Naive B cell (primary cell): ENCODE measurements at regions not wholly inside any gene's neighbourhood (a gene's known extent, or its start where the extent isn't known, plus 50 kb on each side); places are given as distances from the start of the nearest gene placed in this dataset.

Source experiments
- ATAC-seq, 2 donors: fragments of 150-1000 bp; cut with Tn5 transposase; 2 replicates each; pipeline ENCODE4 v1.10.0; 2021; ENCODE audit warnings: low read depth in 2 of 2, mild to moderate bottlenecking in 2 of 2, moderate library complexity in 2 of 2
- DNase-seq: peaks from one replicate; pipeline ENCODE4 v3.0.0; 2022
- H3K27ac Mint-ChIP-seq, 6 donors: one replicate each; pipeline ENCODE4 v1.8.0; 2020 to 2022; ENCODE audit warnings: mild to moderate bottlenecking in 6 of 6, mixed read lengths in 6 of 6, moderate library complexity in 5 of 6, inconsistent platforms in 2 of 6
- H3K27me3 Mint-ChIP-seq, 3 donors: one replicate each; pipeline ENCODE4 v1.8.0; 2021 to 2022; ENCODE audit warnings: mixed read lengths in 3 of 3, mild to moderate bottlenecking in 1 of 3
- H3K36me3 Mint-ChIP-seq, 2 donors: one replicate each; pipeline ENCODE4 v1.8.0; 2020 to 2022; ENCODE audit warnings: mixed read lengths in 2 of 2, inconsistent platforms in 1 of 2, mild to moderate bottlenecking in 1 of 2
- H3K4me1 Mint-ChIP-seq, 3 donors: one replicate each; pipeline ENCODE4 v1.8.0; 2020 to 2022; ENCODE audit warnings: mixed read lengths in 3 of 3, inconsistent platforms in 1 of 3, mild to moderate bottlenecking in 1 of 3, moderate library complexity in 1 of 3
- H3K4me3 Mint-ChIP-seq, 8 donors: one replicate each; pipeline ENCODE4 v1.8.0; 2020 to 2022; ENCODE audit warnings: mild to moderate bottlenecking in 8 of 8, mixed read lengths in 8 of 8, moderate library complexity in 8 of 8, inconsistent platforms in 2 of 8
- H3K9me3 Mint-ChIP-seq, 7 donors: one replicate each; pipeline ENCODE4 v1.8.0; 2020 to 2022; ENCODE audit warnings: mixed read lengths in 7 of 7, mild to moderate bottlenecking in 5 of 7, inconsistent platforms in 2 of 7, moderate library complexity in 1 of 7

DNA sequence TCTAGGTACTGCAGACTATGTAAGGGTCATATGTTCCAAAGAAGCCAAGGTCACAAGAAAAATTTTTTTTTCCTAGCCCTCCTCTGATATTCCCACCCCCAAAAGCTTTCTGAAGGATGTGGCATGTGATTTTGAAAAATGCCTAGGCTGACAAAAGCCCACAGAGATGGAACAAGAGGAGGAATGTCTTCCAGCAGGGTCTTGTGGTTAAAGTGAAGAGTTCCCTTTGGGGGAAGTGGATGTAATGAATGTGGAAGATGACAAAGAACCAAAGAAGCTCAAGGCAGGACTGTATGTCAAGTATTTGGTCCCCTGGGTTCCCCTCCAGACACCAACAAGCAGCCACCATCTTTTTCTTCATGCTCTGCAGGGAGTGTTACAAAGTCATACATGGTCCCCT is 268.8 kb downstream of the BCOR start:
- Mint-ChIP-seq H3K9me3 (peaks cover 0 to 6% (median 0%) of the 10 kb centered on the region in 7 donors), H3K36me3 (peaks cover 4% of the 10 kb centered on the region in 2 donors), H3K27me3 (peaks cover 52 to 64% (median 61%) of the 10 kb centered on the region in 3 donors), H3K4me1 (peaks cover 16 to 27% (median 16%) of the 10 kb centered on the region in 3 donors), H3K27ac (peak overlapping the region in 3 of 6 donors; percentile 15 to 56 (median 27)), H3K4me3 (no peak overlapping the region)
- DNase-seq (no peak), ATAC-seq (no peak)

DNA sequence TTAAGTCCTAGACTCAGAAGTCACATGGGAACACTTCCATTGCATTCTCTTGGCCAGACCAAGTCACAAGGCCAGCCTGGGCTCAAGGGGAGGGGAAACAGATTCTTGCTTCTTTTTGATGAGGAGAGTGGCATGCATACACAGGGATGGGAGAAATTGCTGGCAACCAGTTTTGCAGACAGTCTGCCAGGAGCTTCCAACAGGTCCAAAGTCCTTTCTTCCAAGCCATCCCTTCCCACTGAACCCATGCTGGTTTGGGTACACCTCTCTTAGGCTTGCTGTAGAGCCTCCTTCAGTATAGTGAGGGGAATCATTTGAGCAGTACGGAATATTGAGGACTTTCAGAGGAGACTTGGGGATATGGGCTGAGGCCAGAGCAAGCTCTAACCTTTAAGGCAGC is 267.8 kb downstream of the BCOR start:
- H3K36me3 Mint-ChIP-seq: peaks cover 0 to 2% of the 10 kb centered on the region in 2 donors
- DNase-seq (no peak), ATAC-seq (no peak)
- peaks cover 53 to 59% (median 53%) of the 10 kb centered on the region in 3 donors for H3K27me3 Mint-ChIP-seq
- H3K27ac Mint-ChIP-seq: no peak overlapping the region
- peaks cover 0 to 3% (median 0%) of the 10 kb centered on the region in 7 donors for H3K9me3 Mint-ChIP-seq
- no peak overlapping the region for H3K4me3 Mint-ChIP-seq
- H3K4me1 Mint-ChIP-seq: peaks cover 12 to 19% (median 13%) of the 10 kb centered on the region in 3 donors

DNA sequence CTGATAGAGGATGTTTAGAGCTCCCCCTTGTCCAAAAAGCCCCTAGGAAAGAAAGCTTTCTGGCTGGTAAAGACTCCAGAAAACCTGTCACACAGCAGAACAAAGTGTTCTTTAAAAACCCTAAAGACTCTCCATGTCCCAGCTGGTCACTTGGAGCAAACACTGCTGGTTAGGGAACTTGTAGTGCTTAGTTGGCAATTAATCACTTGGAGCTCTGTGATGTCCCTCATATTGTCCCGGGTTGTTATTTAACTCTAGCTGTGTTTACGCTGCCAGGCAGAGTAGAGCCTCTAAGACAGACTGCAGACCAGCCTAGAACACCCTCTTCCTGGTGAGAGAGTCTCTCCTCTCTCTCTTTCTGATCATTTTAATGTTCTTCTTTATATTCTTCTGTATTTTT is 267.3 kb downstream of the BCOR start:
- Mint-ChIP-seq H3K27ac (no peak overlapping the region), H3K4me1 (peaks cover 12 to 17% (median 13%) of the 10 kb centered on the region in 3 donors), H3K9me3 (peaks cover 0 to 3% (median 0%) of the 10 kb centered on the region in 7 donors), H3K36me3 (no peaks in the 10 kb centered on the region), H3K4me3 (no peak overlapping the region), H3K27me3 (peaks cover 53 to 55% (median 55%) of the 10 kb centered on the region in 3 donors)
- no peak for DNase-seq
- ATAC-seq: no peak

DNA sequence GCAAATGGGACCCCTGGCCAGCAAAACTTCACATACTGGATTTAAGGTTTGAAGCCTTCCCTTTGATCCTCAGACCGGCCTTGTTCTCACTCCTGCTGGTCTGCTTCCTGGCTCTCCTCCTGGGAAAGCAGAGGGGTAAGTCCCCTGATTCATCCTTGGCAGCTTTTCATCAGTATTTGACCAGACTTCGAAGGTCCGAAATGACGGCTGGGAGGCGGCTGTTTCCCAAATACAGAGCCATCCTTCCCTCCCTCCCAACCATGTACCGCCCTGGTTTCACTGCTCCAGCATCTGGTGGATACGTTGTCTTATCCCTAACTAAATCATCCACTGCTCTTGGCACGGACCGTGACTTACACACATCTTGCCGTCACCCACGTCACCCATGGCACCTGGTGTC is 265.5 kb downstream of the BCOR start:
- no peak overlapping the region for H3K27ac Mint-ChIP-seq
- no peak overlapping the region for H3K4me3 Mint-ChIP-seq
- peaks cover 11 to 12% (median 12%) of the 10 kb centered on the region in 3 donors for H3K4me1 Mint-ChIP-seq
- peaks cover 0 to 3% (median 0%) of the 10 kb centered on the region in 7 donors for H3K9me3 Mint-ChIP-seq
- H3K27me3 Mint-ChIP-seq: peaks cover 45 to 48% (median 46%) of the 10 kb centered on the region in 3 donors
- ATAC-seq: no peak
- no peaks in the 10 kb centered on the region for H3K36me3 Mint-ChIP-seq
- no peak for DNase-seq

DNA sequence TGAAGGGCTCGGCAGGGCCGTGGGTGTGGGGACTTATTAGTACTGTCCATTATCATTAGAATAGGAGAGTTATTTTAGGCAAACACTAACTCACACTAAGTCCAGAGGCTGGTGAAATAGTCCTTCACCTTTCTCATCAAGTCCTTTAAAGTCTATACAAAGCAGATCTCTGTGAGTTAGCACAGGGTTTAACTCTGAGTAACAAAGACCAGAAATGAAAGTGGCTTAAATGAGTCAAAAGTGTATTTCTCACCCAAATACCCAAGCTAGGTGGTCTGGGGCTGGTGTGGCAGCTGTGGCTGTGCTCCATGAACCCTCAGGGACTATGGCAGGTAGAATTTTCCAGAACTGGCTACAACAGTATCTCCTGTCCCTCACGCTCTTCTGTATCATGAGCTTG is 263.2 kb downstream of the BCOR start:
- Mint-ChIP-seq H3K9me3 (peaks cover 0 to 3% (median 0%) of the 10 kb centered on the region in 7 donors), H3K27me3 (peaks cover 29 to 44% (median 29%) of the 10 kb centered on the region in 3 donors), H3K36me3 (no peaks in the 10 kb centered on the region), H3K4me1 (no peaks in the 10 kb centered on the region), H3K4me3 (no peak overlapping the region), H3K27ac (no peak overlapping the region)
- ATAC-seq (no peak), DNase-seq (no peak)

DNA sequence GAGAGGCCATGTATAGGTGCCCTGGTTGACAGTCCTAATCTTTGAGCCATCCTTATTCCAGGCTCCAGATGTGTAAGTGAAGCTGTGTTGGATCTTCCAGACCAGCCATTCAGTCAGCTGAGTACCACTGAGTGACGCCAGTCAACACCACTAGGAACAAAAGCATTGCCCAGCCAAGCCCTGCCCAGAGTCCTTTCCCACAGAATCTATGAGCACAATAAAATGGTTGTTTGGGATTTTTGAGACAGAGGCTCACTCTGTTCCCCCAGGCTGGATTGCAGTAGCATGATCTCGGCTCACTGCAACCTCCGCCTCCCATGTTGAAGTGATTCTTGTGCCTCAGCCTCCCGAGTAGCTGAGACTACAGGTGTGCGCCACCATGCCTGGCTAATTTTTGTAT is 262.5 kb downstream of the BCOR start:
- ATAC-seq (no peak), DNase-seq (no peak)
- Mint-ChIP-seq H3K36me3 (no peaks in the 10 kb centered on the region), H3K4me3 (no peak overlapping the region), H3K4me1 (no peaks in the 10 kb centered on the region), H3K27me3 (peaks cover 24 to 42% (median 24%) of the 10 kb centered on the region in 3 donors), H3K27ac (no peak overlapping the region), H3K9me3 (peaks cover 0 to 3% (median 0%) of the 10 kb centered on the region in 7 donors)

DNA sequence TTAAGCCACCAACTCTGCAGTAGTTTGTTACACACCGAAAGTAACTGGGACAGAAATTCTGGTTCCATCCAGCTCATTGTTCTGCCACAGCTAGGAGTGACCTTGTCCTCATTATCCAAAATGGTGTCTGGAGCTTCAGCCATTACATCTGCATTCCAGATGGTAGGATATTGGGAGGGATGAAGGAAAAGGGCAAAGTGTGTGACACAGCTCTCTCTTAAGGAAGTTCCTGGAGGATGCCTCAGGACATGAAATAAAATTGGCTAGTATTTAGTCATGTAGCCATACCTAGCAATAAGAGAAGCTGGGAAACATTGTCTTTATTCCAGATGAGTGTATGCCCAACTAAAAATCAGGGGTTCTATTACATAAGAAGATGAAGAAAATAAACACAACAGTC is 262.0 kb downstream of the BCOR start:
- H3K27me3 Mint-ChIP-seq: peaks cover 24 to 46% (median 27%) of the 10 kb centered on the region in 3 donors
- peaks cover 0 to 3% (median 0%) of the 10 kb centered on the region in 7 donors for H3K9me3 Mint-ChIP-seq
- H3K36me3 Mint-ChIP-seq: peaks cover 0 to 4% of the 10 kb centered on the region in 2 donors
- H3K4me1 Mint-ChIP-seq: no peaks in the 10 kb centered on the region
- DNase-seq (no peak), ATAC-seq (no peak)
- H3K4me3 Mint-ChIP-seq: no peak overlapping the region
- no peak overlapping the region for H3K27ac Mint-ChIP-seq

DNA sequence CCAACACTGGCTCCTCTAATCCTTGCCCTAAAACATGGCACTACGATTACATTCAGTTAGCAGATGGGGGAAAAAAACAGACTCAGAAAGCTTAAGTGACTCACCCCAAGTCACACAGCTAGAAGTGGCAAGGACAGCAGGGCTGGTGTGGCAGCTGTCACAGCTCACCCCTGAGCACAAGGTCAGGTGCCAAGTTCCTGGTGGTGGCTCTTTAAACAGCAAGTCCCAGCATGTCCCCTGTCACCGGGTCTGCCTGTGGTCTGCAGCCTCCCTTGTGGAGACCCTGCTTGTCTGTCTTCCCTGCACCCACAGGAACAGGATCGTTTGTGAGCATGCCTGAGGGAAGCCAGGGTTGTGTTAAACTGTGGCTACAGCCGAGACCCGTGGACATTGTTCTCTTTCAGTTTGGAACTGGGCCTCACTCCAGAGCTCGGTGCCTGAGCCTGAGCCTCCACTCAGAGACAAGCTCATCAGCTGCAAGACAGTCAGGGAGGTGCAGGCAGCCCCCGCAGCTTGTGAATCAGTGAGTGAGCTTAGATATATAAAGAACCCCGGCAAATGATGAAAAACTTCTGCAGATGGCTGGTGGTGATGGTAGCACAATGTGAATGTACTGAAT is 260.8 kb downstream of the BCOR start:
- no peak overlapping the region for H3K4me3 Mint-ChIP-seq
- H3K27me3 Mint-ChIP-seq: peaks cover 26 to 56% (median 34%) of the 10 kb centered on the region in 3 donors
- peaks cover 0 to 7% of the 10 kb centered on the region in 2 donors for H3K36me3 Mint-ChIP-seq
- no peak overlapping the region for H3K27ac Mint-ChIP-seq
- no peak for DNase-seq
- H3K9me3 Mint-ChIP-seq: peaks cover 0 to 2% (median 0%) of the 10 kb centered on the region in 7 donors
- ATAC-seq: no peak
- H3K4me1 Mint-ChIP-seq: no peaks in the 10 kb centered on the region

DNA sequence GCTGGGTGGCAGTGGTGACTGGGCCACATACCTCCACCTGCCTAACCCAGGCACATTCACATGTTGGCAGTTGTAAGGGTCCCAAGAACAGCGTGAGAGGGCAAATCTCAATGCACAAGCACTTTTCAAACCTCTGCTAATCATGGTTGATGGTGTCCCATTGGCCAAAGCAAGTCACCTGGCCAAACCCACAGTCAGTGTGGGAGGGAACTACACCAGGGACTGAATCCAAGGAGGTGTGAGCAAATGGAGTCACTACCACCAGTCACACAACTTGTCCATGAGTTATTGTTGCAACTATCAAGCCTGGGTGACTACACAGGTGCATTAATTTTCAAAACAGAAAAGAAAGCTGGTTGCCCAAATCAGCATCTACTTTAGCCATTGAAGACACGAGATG is 260.1 kb downstream of the BCOR start:
- Mint-ChIP-seq H3K36me3 (peaks cover 0 to 7% of the 10 kb centered on the region in 2 donors), H3K27me3 (peaks cover 26 to 49% (median 29%) of the 10 kb centered on the region in 3 donors), H3K9me3 (peaks cover 0 to 2% (median 0%) of the 10 kb centered on the region in 7 donors), H3K27ac (no peak overlapping the region), H3K4me1 (no peaks in the 10 kb centered on the region), H3K4me3 (no peak overlapping the region)
- DNase-seq (no peak), ATAC-seq (no peak)

DNA sequence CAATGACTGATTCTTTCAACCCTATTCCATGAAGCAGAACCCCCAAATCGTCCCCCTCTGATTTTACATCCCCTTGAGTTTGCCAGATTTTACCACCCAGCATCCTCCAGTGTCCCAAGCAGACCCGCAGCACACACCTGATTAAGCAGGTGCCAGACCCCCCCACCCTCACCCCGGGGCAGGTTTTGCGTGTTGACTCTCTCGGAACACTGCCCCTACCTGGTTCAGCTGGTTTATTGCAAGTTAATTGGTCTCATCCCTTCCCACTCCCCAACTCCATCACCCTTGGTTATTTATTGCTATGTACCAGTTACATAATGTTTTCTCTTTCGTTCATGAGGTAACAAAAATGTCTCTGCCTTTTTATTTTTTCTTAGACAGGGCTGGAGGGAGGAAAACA is 258.4 kb downstream of the BCOR start:
- peaks cover 0 to 7% of the 10 kb centered on the region in 2 donors for H3K36me3 Mint-ChIP-seq

DNA sequence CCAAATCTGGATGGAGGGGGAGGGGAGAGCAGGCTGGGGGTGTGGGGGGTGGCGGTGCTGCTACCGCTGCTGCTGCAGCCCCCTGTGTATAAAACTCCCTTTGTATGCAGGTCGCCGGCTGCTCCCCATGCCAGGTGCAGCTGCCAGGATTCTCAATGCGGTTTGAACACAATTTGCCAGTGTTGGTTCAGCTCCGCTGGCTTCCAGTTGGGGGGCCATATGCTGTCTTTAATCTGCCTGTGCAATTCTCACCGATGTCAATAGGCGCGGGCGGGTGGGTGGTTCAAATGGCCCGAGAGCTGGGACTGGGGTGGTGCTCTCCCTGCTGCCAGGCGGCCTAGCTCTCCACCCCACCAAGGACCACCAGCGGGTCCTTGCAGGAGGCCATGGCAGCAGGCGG is 257.6 kb downstream of the BCOR start:
- Mint-ChIP-seq H3K27me3 (peaks cover 13 to 48% (median 24%) of the 10 kb centered on the region in 3 donors), H3K4me3 (no peak overlapping the region), H3K9me3 (no peaks in the 10 kb centered on the region), H3K27ac (no peak overlapping the region), H3K36me3 (peaks cover 0 to 7% of the 10 kb centered on the region in 2 donors), H3K4me1 (no peaks in the 10 kb centered on the region)
- ATAC-seq: no peak
- no peak for DNase-seq

More for the DNA sequence above, 258.4 kb downstream of the BCOR start:
- Mint-ChIP-seq H3K4me3 (no peak overlapping the region), H3K9me3 (peaks cover 0 to under 1% (median 0%) of the 10 kb centered on the region in 7 donors), H3K27me3 (peaks cover 20 to 51% (median 24%) of the 10 kb centered on the region in 3 donors), H3K27ac (no peak overlapping the region), H3K4me1 (no peaks in the 10 kb centered on the region)
- ATAC-seq (no peak), DNase-seq (no peak)

DNA sequence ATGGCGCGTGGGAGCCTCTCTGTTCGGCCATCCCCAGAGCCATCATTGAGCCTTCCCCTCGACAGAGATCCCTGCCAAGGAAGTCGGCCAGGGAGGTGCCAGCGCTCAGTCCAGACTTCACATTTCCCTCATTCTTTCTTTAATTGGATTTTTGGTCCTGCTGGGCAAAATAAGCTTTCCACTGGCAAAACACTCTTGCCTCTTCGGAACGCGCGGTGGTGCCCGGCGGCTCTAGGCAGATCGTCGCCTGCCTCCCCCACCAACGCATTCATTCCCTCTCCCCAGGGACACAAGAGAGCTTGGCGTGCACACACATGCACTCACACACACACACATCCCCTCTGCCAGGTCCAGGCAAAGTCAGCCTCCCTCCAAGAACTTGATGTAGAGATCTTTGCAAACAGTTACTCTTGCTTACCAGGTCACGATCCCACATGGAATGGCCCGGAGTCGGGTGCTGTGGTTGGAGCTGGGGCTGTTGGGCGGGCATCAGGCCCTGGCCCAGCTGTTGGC is 257.1 kb downstream of the BCOR start:
- ATAC-seq (no peak), DNase-seq (no peak)
- no peaks in the 10 kb centered on the region for H3K9me3 Mint-ChIP-seq
- H3K27me3 Mint-ChIP-seq: peaks cover 10 to 43% (median 24%) of the 10 kb centered on the region in 3 donors
- no peaks in the 10 kb centered on the region for H3K4me1 Mint-ChIP-seq
- peaks cover 0 to 7% of the 10 kb centered on the region in 2 donors for H3K36me3 Mint-ChIP-seq
- no peak overlapping the region for H3K4me3 Mint-ChIP-seq
- H3K27ac Mint-ChIP-seq: no peak overlapping the region

DNA sequence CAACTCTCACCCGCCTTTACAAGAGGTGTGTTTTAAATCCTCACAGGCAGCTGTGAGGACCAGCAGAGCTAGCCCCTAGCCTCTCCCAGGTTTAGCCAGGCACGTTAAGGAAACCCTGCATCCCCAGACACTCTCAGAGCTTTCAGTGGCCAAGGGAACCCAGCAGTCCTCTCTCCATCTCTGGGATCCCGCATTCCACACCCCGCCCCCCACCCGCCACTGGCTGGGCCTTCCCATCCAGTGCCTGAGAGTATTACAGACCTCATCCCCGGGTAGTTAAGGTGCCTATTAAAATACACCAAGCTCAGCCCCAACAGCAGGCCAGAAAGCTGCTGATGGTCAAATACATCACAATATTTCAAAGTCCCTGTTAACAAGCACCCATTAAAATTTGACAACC is 256.2 kb downstream of the BCOR start:
- peaks cover 5 to 37% (median 21%) of the 10 kb centered on the region in 3 donors for H3K27me3 Mint-ChIP-seq
- no peak overlapping the region for H3K4me3 Mint-ChIP-seq
- H3K36me3 Mint-ChIP-seq: peaks cover 0 to 7% of the 10 kb centered on the region in 2 donors
- ATAC-seq (no peak), DNase-seq (no peak)
- H3K4me1 Mint-ChIP-seq: no peaks in the 10 kb centered on the region
- H3K9me3 Mint-ChIP-seq: no peaks in the 10 kb centered on the region
- H3K27ac Mint-ChIP-seq: peak overlapping the region in 1 of 6 donors; percentile 20

DNA sequence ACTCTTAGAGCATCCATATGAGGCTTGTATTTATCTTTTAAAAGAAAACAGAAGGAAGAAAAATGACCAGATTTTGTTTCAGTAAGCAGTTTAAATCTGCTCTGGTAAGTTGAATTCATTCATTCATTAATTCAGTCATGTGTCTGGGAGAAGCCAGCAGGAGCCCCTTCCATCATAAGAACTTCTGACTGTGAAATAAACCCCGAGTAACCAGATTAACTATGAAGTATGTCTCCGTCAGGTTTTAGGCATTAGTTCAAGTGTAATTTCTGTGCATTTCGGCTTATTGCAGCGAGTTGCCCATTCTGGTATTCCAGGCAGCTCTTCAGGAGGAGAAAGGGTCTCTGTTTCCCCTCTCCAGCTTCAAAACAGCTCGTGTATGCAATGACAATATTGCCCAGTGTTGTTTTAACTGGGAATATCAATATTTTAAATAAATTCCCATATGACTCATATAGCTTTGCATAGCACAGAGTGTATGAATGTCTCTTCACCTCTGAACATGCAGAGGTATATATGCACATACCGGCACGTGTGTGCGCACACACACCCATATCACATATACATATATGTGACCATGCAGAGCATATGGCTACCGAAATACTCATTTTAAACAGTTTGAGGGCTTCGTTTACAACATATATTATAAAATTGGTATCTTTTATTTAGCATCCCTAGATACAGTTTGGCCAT is 255.3 kb downstream of the BCOR start:
- H3K36me3 Mint-ChIP-seq: peaks cover 0 to 7% of the 10 kb centered on the region in 2 donors
- H3K9me3 Mint-ChIP-seq: peaks cover 0 to 2% (median 0%) of the 10 kb centered on the region in 7 donors
- DNase-seq: no peak
- no peaks in the 10 kb centered on the region for H3K4me1 Mint-ChIP-seq
- H3K4me3 Mint-ChIP-seq: no peak overlapping the region
- H3K27ac Mint-ChIP-seq: no peak overlapping the region
- no peak for ATAC-seq
- H3K27me3 Mint-ChIP-seq: peaks cover 6 to 44% (median 19%) of the 10 kb centered on the region in 3 donors
